ENCODE measurements at regions not wholly inside any gene's neighbourhood (a gene's known extent, or its start where the extent isn't known, plus 50 kb on each side); places are given as distances from the start of the nearest gene placed in this dataset.

GRCh38 chr1:22223176-22223575 is 80.3 kb upstream of the WNT4 start:
- DNase-seq (no peak), ATAC-seq (no peak)
- TF ChIP-seq, protein P1, sequence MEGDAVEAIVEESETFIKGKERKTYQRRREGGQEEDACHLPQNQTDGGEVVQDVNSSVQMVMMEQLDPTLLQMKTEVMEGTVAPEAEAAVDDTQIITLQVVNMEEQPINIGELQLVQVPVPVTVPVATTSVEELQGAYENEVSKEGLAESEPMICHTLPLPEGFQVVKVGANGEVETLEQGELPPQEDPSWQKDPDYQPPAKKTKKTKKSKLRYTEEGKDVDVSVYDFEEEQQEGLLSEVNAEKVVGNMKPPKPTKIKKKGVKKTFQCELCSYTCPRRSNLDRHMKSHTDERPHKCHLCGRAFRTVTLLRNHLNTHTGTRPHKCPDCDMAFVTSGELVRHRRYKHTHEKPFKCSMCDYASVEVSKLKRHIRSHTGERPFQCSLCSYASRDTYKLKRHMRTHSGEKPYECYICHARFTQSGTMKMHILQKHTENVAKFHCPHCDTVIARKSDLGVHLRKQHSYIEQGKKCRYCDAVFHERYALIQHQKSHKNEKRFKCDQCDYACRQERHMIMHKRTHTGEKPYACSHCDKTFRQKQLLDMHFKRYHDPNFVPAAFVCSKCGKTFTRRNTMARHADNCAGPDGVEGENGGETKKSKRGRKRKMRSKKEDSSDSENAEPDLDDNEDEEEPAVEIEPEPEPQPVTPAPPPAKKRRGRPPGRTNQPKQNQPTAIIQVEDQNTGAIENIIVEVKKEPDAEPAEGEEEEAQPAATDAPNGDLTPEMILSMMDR (IDR thresholded peaks at IDR 0.05), result no peak
- Histone ChIP-seq H3K4me3 (no peak overlapping the region), H3K27ac (no peak overlapping the region), H3K4me1 (no peaks in the 10 kb centered on the region), H3K9me3 (peaks cover 0 to 13% (median 0%) of the 10 kb centered on the region in 11 donors), H3K27me3 (peaks cover 0 to 45% (median 30%) of the 10 kb centered on the region in 7 donors), H3K36me3 (no peaks in the 10 kb centered on the region)
- WGBS, 2 donors, result 78 to 84% methylated on average over 6 of the region's 6 CpGs
- intact Hi-C loops (cut with DNase I), result no loop called here

DNA sequence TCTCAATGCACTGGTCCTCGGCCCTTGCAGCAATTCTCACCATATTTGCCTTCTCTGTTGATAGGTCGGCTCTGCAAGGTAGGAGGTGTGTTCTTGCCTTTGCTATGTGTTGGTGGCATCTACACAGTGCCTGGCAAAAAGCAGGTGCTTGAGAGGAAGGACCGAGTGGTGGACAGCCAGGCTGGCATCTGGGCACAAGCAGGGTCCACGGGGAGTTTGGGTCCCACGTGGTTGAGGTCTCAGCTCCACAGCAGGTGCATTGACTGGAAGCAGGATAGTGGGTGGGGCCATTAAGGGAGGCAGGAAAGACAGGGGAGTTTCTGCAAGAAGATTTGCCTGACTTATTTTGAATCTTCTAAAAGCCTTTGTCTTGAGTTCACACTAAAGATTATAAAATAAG is 81.2 kb upstream of the WNT4 start:
- Histone ChIP-seq H3K27me3 (peaks cover 0 to 48% (median 29%) of the 10 kb centered on the region in 7 donors), H3K36me3 (no peaks in the 10 kb centered on the region), H3K27ac (no peak overlapping the region), H3K9me3 (peaks cover 0 to 13% (median 0%) of the 10 kb centered on the region in 11 donors), H3K4me3 (no peak overlapping the region), H3K4me1 (no peaks in the 10 kb centered on the region)
- no peak for DNase-seq
- ATAC-seq, result no peak
- TF ChIP-seq, protein P1 (IDR thresholded peaks at IDR 0.05), result no peak
- WGBS, 2 donors, result 74 to 75% methylated on average over 5 of the region's 5 CpGs
- intact Hi-C loops (cut with DNase I), result no loop called here

GRCh38 chr1:22224631-22225030 is 81.7 kb upstream of the WNT4 start:
- 78 to 79% methylated on average over 1 of the region's 1 CpG for WGBS, 2 donors
- TF ChIP-seq, protein P1 (IDR thresholded peaks at IDR 0.05), result no peak

DNA sequence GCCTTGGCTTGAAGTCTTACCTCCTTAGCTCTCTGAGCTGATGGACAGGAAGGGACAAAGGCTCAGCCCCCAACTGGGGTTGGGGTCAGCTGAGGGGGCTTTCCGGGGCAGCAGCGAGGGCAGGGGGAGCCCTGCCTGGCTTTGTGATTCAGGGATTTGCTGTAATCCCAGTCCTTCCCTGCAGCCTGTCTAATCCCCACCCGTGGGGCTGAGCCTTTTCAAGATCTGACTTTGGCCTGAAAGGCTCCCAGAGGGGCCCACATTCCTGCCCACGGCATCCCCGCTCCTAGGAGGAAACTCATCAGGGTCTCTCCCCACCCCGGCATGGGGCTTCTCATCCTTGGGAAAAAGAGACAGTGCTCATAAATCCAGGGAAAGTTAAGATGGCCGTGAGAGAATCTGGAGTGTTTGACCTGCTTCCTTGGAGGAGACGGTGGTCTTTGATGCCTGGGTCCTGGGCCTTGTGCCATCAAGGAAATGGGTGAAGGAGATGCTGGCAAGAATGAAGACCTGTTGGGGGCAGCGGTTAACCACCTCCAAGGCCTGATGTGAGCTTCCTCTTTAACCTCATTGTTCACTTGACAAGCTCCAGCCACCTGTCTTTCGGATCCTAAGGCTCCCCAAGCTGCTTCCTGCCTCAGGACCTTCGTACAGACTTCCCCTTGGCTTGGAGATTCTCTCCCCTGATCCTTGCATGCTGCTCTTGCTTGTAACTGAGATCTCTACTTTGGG is 83.1 kb upstream of the WNT4 start:
- Histone ChIP-seq H3K9me3 (peaks cover 0 to 13% (median 0%) of the 10 kb centered on the region in 11 donors), H3K36me3 (no peaks in the 10 kb centered on the region), H3K4me3 (no peak overlapping the region), H3K27me3 (peaks cover 0 to 52% (median 34%) of the 10 kb centered on the region in 7 donors), H3K27ac (no peak overlapping the region), H3K4me1 (no peaks in the 10 kb centered on the region)
- DNase-seq (no peak), ATAC-seq (no peak)
- intact Hi-C loops (cut with DNase I), result no loop called here
- whole genome bisulfite sequencing, 2 donors, result 52 to 54% methylated on average over 11 of the region's 11 CpGs
- TF ChIP-seq, protein P1 (IDR thresholded peaks at IDR 0.05), result no peak

More at GRCh38 chr1:22224631-22225030, 81.7 kb upstream of the WNT4 start:
- peaks cover 0 to 49% (median 34%) of the 10 kb centered on the region in 7 donors for H3K27me3 ChIP-seq
- H3K36me3 ChIP-seq, result no peaks in the 10 kb centered on the region
- H3K27ac ChIP-seq, result no peak overlapping the region
- intact Hi-C loops (cut with DNase I), result no loop called here
- ATAC-seq, result no peak
- H3K9me3 ChIP-seq, result peaks cover 0 to 13% (median 0%) of the 10 kb centered on the region in 11 donors
- no peaks in the 10 kb centered on the region for H3K4me1 ChIP-seq
- no peak overlapping the region for H3K4me3 ChIP-seq
- DNase-seq, result no peak
